G401 (cell line): ENCODE measurements at regions not wholly inside any gene's neighbourhood (a gene's known extent, or its start where the extent isn't known, plus 50 kb on each side); places are given as distances from the start of the nearest gene placed in this dataset.
"Not testable (repeated sequence)": the region's sequence is repeated elsewhere in the genome, so short reads cannot be mapped to it uniquely, and the experiment has no call there.

ENCODE experiments used
- DNase-seq: peaks from one replicate; pipeline ENCODE4 v3.0.0-alpha.2; 2015; ENCODE audit warnings: low spot score
- in situ Hi-C: cut with HindIII; loops from 2 replicates; pipeline ENCODE4 v1.10.0; 2016; ENCODE audit warnings: low sequenced_read_pairs, mixed read lengths

DNA sequence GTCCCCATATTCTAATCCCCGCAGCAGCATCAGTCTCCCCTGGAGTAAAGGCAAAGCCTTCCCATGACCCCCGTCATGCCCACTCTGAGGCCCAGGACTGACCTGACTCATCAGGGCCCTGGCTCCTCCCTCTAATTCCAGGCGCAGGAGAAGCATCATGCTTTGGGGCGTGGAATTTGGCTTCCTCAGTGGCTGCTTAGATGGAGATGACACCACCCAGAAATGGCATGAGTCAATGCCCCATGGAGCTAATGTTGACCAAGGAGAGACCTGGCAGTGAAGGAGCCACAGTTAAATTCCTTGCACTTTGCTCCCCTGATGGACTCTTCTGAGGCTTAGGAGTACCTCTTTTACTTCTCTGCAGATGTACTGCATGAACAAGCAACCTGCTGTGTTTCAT, 204.2 kb upstream of the PROK2 start:
- no peak for DNase-seq
- in situ Hi-C loops: no loop called here

GRCh38 chr3:71987828-71988227, 202.9 kb upstream of the PROK2 start:
- no peak for DNase-seq
- in situ Hi-C loops: no loop called here

GRCh38 chr3:71987089-71987735, 202.3 kb upstream of the PROK2 start:
- DNase-seq: no peak

GRCh38 chr3:71986606-71987005, 201.7 kb upstream of the PROK2 start:
- DNase-seq: no peak
- in situ Hi-C loops: no loop called here

More at GRCh38 chr3:71987089-71987735, 202.3 kb upstream of the PROK2 start:
- in situ Hi-C loops: no loop called here

DNA sequence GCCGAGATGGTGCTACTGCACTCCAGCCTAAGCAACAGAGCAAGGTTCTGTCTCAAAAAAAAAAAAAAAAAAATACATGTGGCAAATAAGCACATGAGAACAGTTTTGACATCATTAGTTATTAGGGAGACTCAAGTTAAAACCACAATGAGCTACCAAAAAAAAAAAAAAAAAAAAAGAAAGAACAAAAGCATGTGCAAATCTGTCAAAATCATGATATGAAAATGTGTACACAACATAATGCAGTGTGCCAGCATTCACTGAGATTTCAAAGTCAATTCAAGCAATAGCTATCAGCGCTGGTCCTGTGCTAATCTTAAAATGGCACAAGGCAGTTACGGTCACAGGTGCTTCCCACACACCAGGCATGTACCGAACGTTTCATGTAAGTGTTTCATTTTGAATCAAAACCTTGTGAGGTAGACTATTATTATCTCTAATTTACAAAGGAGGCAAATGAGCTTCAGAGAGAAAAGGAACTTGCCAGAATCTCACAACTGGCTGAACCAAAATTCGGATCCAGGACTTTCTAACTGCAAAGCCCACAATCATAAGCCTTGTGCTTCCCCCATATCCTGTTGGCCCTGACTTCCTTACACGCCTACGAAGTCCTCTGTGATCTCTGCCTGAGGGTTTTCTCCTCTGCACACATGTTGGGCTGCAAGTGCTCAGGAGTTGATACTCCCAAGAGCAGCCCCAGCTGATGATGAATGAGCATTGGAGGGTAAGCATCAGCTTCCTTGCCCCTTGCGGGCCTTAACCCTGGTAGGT, 200.1 kb upstream of the PROK2 start:
- in situ Hi-C loops: no loop called here

DNA sequence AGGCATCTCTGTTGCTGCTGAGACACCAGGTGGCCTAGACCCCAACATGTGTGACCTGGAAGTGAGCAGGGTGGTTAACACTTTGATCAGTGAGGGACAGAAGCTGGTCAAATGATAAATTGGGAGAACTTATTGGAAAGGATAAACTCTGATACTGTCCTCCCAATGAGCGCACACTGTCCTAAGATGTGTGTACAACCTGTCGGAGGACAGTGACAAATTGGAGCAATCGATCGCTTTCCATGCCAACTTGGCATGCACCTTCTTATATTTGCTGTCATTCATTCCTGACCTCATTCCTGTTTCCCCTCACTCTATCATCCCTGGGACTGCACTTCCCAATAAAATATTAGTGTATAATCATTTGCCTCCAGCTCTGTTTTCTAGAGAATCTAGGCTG, 198.7 kb upstream of the PROK2 start:
- no peak for DNase-seq
- in situ Hi-C loops: no loop called here

More for the DNA sequence above, 200.1 kb upstream of the PROK2 start:
- no peak for DNase-seq

- in situ Hi-C loops, DNase-seq: not testable (repeated sequence)
Observed at GRCh38 chr3:71982506-71983258, 197.7 kb upstream of the PROK2 start.

DNA sequence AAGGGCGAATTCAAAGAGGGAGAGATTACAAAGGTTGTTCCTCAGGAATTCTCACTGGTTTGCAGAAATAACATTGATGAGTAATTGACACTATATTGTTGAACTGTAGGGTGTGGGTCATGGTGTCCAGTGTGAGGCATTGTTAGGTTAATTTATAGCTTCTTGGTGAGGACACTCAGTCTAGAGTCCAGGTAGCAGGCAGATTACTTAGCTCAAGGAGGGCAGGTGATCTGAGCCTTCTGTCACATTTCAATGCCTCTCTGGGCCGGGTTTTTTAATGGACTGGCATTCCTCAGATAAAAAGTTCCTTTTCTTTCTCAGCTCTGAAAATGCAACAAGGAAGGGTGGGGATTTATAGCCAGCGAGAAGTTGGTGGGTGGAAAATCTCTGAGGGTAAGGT, 194.2 kb upstream of the PROK2 start:
- in situ Hi-C loops: no loop called here
- DNase-seq: no peak

DNA sequence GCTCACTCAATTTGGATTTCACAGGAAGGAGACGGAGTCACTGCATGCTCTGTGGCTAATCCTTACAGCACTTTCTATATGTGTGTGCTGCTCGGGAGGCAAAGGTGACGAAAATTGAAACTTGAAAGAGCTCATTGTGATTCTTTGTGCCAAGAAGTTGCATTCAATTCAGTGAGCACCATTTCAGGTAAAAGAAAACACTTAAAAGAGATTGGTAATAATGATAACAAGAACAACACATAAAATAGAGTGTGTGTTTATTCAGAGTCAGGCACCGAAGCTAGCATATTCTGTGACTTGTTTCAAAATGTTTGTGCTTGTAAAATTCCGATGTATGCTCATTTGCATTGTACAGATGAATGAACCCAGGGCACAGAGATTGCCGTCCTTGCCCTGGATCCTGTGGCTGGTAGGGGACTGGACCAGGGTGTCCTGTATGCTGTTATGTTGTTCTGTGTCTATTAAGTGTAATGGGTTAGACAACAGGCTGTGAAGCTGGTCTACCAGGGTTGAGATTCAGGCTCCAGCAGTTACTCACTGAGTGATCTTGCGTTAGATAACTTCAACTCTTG, 193.3 kb upstream of the PROK2 start:
- in situ Hi-C loops: no loop called here

GRCh38 chr3:71977525-71977924, 192.6 kb upstream of the PROK2 start:
- no peak for DNase-seq
- in situ Hi-C loops: no loop called here

More for the DNA sequence above, 193.3 kb upstream of the PROK2 start:
- no peak for DNase-seq

GRCh38 chr3:71975573-71975972, 190.6 kb upstream of the PROK2 start:
- DNase-seq: no peak
- in situ Hi-C loops: no loop called here

GRCh38 chr3:71974786-71975185, 189.8 kb upstream of the PROK2 start:
- DNase-seq: no peak
- in situ Hi-C loops: no loop called here

DNA sequence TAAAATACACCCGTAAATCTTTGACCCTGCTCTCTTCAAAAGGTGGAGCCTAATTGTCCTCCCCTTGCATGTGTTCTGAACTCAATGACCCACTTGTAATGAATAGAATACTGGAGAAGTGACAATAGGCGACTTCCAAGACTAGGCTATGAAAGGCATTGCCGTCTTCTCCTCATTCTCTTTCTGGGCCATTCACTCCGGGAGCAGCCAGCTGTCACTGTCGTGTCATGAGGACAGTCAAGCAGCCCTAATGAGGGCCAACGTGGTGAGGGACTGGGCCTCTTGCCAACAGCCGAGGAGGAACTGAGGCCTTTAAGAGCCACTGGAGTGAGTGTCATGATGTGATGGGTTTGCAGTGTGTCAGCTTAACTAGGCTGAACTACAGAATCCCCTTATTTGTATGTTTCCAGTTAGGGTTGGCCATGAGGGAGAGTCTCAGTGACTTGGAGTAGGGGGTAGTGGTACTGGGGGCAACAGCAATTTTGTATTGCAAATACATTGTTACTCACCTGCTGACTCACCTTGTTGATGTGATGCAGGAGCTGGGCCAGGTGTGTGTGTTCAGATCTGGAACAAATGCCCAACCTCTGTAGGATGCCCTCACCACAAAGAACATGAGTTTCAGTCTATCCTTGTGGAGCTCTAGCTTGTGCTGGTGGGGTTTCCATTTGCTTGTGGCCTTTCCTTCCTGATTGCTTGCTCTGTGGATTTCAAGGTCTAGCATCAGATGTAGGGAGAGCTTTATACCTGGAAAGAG, 188.5 kb upstream of the PROK2 start:
- no peak for DNase-seq

GRCh38 chr3:71972031-71972430, 187.1 kb upstream of the PROK2 start:
- in situ Hi-C loops: no loop called here

More for the DNA sequence above, 188.5 kb upstream of the PROK2 start:
- in situ Hi-C loops: no loop called here

GRCh38 chr3:71968544-71968943, 183.6 kb upstream of the PROK2 start:
- in situ Hi-C loops: no loop called here
- no peak for DNase-seq

More at GRCh38 chr3:71972031-71972430, 187.1 kb upstream of the PROK2 start:
- DNase-seq: no peak

DNA sequence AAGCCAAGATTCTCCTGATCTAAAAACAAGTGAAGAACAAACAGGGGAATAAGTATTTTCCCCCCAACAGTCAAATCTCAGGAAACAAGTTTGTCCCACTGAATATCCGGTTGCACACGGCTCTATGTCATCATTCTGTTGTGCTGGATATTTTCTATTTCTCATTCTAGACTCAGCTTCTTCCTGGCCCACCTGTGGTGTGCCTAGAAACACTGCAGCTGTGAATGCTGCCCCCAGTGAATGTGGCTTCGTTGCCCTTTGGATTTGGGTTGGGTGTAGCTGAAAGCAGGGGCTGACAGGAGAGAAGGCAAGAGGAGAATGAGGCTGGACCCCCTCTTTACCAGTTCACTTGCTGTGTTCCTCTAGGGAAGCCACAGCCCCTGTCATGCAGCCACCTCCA, 181.2 kb upstream of the PROK2 start:
- in situ Hi-C loops: no loop called here
- no peak for DNase-seq

- no peak for DNase-seq
- in situ Hi-C loops: no loop called here
Observed at GRCh38 chr3:71964170-71964569, 179.2 kb upstream of the PROK2 start.

- peak; percentile 78 for DNase-seq
- in situ Hi-C loops: no loop called here
Observed at GRCh38 chr3:71962561-71963240, 177.8 kb upstream of the PROK2 start.

- in situ Hi-C loops: no loop called here
- DNase-seq: no peak
Observed at GRCh38 chr3:71961891-71962290, 176.9 kb upstream of the PROK2 start.
